Right kidney (tissue), 1 donor: ENCODE measurements at regions not wholly inside any gene's neighbourhood (a gene's known extent, or its start where the extent isn't known, plus 50 kb on each side); places are given as distances from the start of the nearest gene placed in this dataset.

Experiments used
- DNase-seq: peaks from one replicate; pipeline ENCODE4 v3.0.0-alpha.2; 2016

- DNase-seq: no peak
Measured at GRCh38 chr12:78703820-78704525, 160.6 kb upstream of the SYT1 start.

- no peak for DNase-seq
Measured at GRCh38 chr12:78711954-78712353, 152.6 kb upstream of the SYT1 start.

- no peak for DNase-seq
Measured at GRCh38 chr12:78712834-78713481, 151.6 kb upstream of the SYT1 start.

- DNase-seq: no peak
Measured at GRCh38 chr12:78719721-78720120, 144.9 kb upstream of the SYT1 start.

GRCh38 chr12:78721906-78722305, 142.7 kb upstream of the SYT1 start:
- no peak for DNase-seq

GRCh38 chr12:78725033-78725432, 139.5 kb upstream of the SYT1 start:
- DNase-seq: no peak

- DNase-seq: no peak
Measured at GRCh38 chr12:78725951-78726580, 138.5 kb upstream of the SYT1 start.

- DNase-seq: no peak
Measured at GRCh38 chr12:78726854-78727253, 137.7 kb upstream of the SYT1 start.

- no peak for DNase-seq
Measured at GRCh38 chr12:78732481-78732880, 132.1 kb upstream of the SYT1 start.

GRCh38 chr12:78739653-78740052, 124.9 kb upstream of the SYT1 start:
- no peak for DNase-seq

GRCh38 chr12:78746001-78746400, 118.6 kb upstream of the SYT1 start:
- no peak for DNase-seq

GRCh38 chr12:78753058-78753457, 111.5 kb upstream of the SYT1 start:
- no peak for DNase-seq

- no peak for DNase-seq
Measured at GRCh38 chr12:78756936-78757335, 107.6 kb upstream of the SYT1 start.

- DNase-seq: no peak
Measured at GRCh38 chr12:78759367-78759766, 105.2 kb upstream of the SYT1 start.

GRCh38 chr12:78760906-78761305, 103.7 kb upstream of the SYT1 start:
- DNase-seq: no peak

GRCh38 chr12:78764913-78765312, 99.7 kb upstream of the SYT1 start:
- no peak for DNase-seq

GRCh38 chr12:78767264-78767981, 97.2 kb upstream of the SYT1 start:
- DNase-seq: no peak

GRCh38 chr12:78778339-78778738, 86.2 kb upstream of the SYT1 start:
- DNase-seq: no peak

GRCh38 chr12:78787576-78787975, 77.0 kb upstream of the SYT1 start:
- DNase-seq: no peak

GRCh38 chr12:78790148-78790547, 74.4 kb upstream of the SYT1 start:
- DNase-seq: no peak

- no peak for DNase-seq
Measured at GRCh38 chr12:78792052-78792698, 72.4 kb upstream of the SYT1 start.

GRCh38 chr12:78793491-78793890, 71.1 kb upstream of the SYT1 start:
- DNase-seq: no peak

GRCh38 chr12:78793982-78794381, 70.6 kb upstream of the SYT1 start:
- DNase-seq: no peak
